Transverse colon (tissue), 4 donors: ENCODE measurements at regions not wholly inside any gene's neighbourhood (a gene's known extent, or its start where the extent isn't known, plus 50 kb on each side); places are given as distances from the start of the nearest gene placed in this dataset.

Experiments
- DNase-seq: peaks from one replicate; pipeline ENCODE4 v3.0.0-alpha.2; 2019
- H3K27ac ChIP-seq, 4 donors: fragments of 200-600 bp; sonication (generic); 2 replicates each; pipeline ENCODE4 v1.5.1; 2016 to 2018; ENCODE audit warnings: inconsistent platforms in 4 of 4
- H3K27me3 ChIP-seq: fragments of 200-600 bp; sonication (generic); 2 replicates; pipeline ENCODE4 v1.5.1; 2017; ENCODE audit warnings: inconsistent platforms
- H3K36me3 ChIP-seq, 4 donors: fragments of 200-600 bp; sonication (generic); 2 replicates each; pipeline ENCODE4 v1.5.1; 2017 to 2019; ENCODE audit warnings: inconsistent platforms in 4 of 4
- H3K4me1 ChIP-seq, 4 donors: fragments of 200-600 bp; sonication (generic); 2 replicates each; pipeline ENCODE4 v1.5.1; 2017 to 2020; ENCODE audit warnings: inconsistent platforms in 4 of 4
- H3K4me3 ChIP-seq, 4 donors: fragments of 200-600 bp; sonication (generic); 1 replicate in 1 of 4; 2 replicates in 3 of 4; pipeline versions ENCODE4 v1.5.1 to v1.6.1; 2017 to 2019; ENCODE audit warnings: inconsistent platforms in 4 of 4
- H3K9me3 ChIP-seq, 2 donors: fragments of 200-600 bp; sonication (generic); 2 replicates each; pipeline ENCODE4 v1.5.1; 2017 to 2019; ENCODE audit warnings: inconsistent platforms in 2 of 2
- CTCF ChIP-seq, 5 experiments: fragments of 200-600 bp in 3 of 5; fragments of 450-650 bp in 2 of 5; sonication (generic) in 3 of 5; IDR thresholded peaks; 1 replicate in 2 of 5; 2 replicates in 3 of 5; pipeline ENCODE4 v1.5.1; 2016 to 2017; ENCODE audit warnings: antibody characterized with exemption in 5 of 5, inconsistent platforms in 3 of 5, mild to moderate bottlenecking in 2 of 5, moderate library complexity in 1 of 5
- EP300 ChIP-seq: sonication (generic); formaldehyde crosslinking; IDR thresholded peaks from one replicate; pipeline ENCODE4 v1.6.1; 2017; ENCODE audit warnings: antibody characterized with exemption, low read depth
- POLR2A ChIP-seq: fragments of 450-650 bp; IDR thresholded peaks from one replicate; pipeline ENCODE4 v1.6.1; 2016; ENCODE audit warnings: antibody characterized with exemption, mild to moderate bottlenecking, moderate library complexity
- POLR2AphosphoS5 ChIP-seq, 3 donors: sonication (generic); formaldehyde crosslinking; IDR thresholded peaks; one replicate each; pipeline ENCODE4 v1.6.1; 2016; ENCODE audit warnings: antibody characterized with exemption in 3 of 3
- WGBS, 2 donors: methylation state at CpG; one replicate each; pipeline ENCODE4 v1.1.5; 2018; ENCODE audit warnings: low coverage in 1 of 2; 5-methylcytosine and 5-hydroxymethylcytosine counted together
- in situ Hi-C, 4 donors: fragments of 200-750 bp; cut with MboI; loops; one replicate each; pipeline versions ENCODE4 v1.15.0 to v1.15.1; 2017; ENCODE audit warnings: low sequenced_read_pairs in 3 of 4, low pct_ligation_motif_present in 1 of 4, low pct_unique_long_range_greater_than_20kb in 1 of 4
- intact Hi-C: fragments of 100-400 bp; cut with DNase I; formaldehyde crosslinking; loops from one replicate; pipeline ENCODE4 v1.15.1; 2023; ENCODE audit warnings: low total_unique reads

- H3K27ac ChIP-seq = no peak overlapping the region
- H3K27me3 ChIP-seq = no peaks in the 10 kb centered on the region
- peaks cover 0 to 13% (median 0%) of the 10 kb centered on the region in 4 donors for H3K4me1 ChIP-seq
- no peaks in the 10 kb centered on the region for H3K36me3 ChIP-seq
- no peaks in the 10 kb centered on the region for H3K9me3 ChIP-seq
- intact Hi-C loops = no loop called here
- H3K4me3 ChIP-seq = no peak overlapping the region
- in situ Hi-C loops = no loop called here
- no peak for DNase-seq
- no peak for TF ChIP-seq CTCF (IDR thresholded peaks at IDR 0.05)
- no peak for TF ChIP-seq POLR2AphosphoS5 (IDR thresholded peaks at IDR 0.05)
- no peak for TF ChIP-seq POLR2A
- no peak for TF ChIP-seq EP300
Observed at GRCh38 chr2:186126181-186126580, 359.9 kb upstream of the ZC3H15 start.

- DNase-seq = no peak
- WGBS, 2 donors = 17 to 28% methylated on average over 1 of the region's 1 CpG
- Histone ChIP-seq H3K4me1 (peaks cover 0 to 13% (median 0%) of the 10 kb centered on the region in 4 donors), H3K4me3 (no peak overlapping the region), H3K9me3 (no peaks in the 10 kb centered on the region), H3K27me3 (no peaks in the 10 kb centered on the region), H3K36me3 (no peaks in the 10 kb centered on the region), H3K27ac (no peak overlapping the region)
- TF ChIP-seq POLR2A (no peak), CTCF (IDR thresholded peaks at IDR 0.05) (no peak), EP300 (no peak), POLR2AphosphoS5 (IDR thresholded peaks at IDR 0.05) (no peak)
- in situ Hi-C loops (no loop called here), intact Hi-C loops (no loop called here)
Observed at GRCh38 chr2:186129767-186130581, 356.1 kb upstream of the ZC3H15 start.

- no peak for TF ChIP-seq POLR2A
- no peak for TF ChIP-seq POLR2AphosphoS5 (IDR thresholded peaks at IDR 0.05)
- no peak for TF ChIP-seq CTCF (IDR thresholded peaks at IDR 0.05)
- no peak for TF ChIP-seq EP300
- intact Hi-C loops (no loop called here), in situ Hi-C loops (no loop called here)
- Histone ChIP-seq H3K36me3 (no peaks in the 10 kb centered on the region), H3K27me3 (no peaks in the 10 kb centered on the region), H3K4me1 (peaks cover 0 to 13% (median 0%) of the 10 kb centered on the region in 4 donors), H3K9me3 (no peaks in the 10 kb centered on the region), H3K27ac (no peak overlapping the region), H3K4me3 (no peak overlapping the region)
- no peak for DNase-seq
- WGBS, 2 donors = 71 to 80% methylated on average over 3 of the region's 3 CpGs
Observed at GRCh38 chr2:186130748-186131641, 355.1 kb upstream of the ZC3H15 start.

- Histone ChIP-seq H3K4me3 (no peak overlapping the region), H3K27ac (no peak overlapping the region), H3K27me3 (no peaks in the 10 kb centered on the region), H3K36me3 (no peaks in the 10 kb centered on the region), H3K9me3 (no peaks in the 10 kb centered on the region), H3K4me1 (peaks cover 0 to 2% (median 0%) of the 10 kb centered on the region in 4 donors)
- 67 to 77% methylated on average over 1 of the region's 1 CpG for WGBS, 2 donors
- intact Hi-C loops = no loop called here
- TF ChIP-seq POLR2A (no peak), POLR2AphosphoS5 (IDR thresholded peaks at IDR 0.05) (no peak), EP300 (no peak), CTCF (IDR thresholded peaks at IDR 0.05) (no peak)
- in situ Hi-C loops = no loop called here
- DNase-seq = no peak
Observed at GRCh38 chr2:186135686-186136085, 350.4 kb upstream of the ZC3H15 start.
